KMS-11 (cell line): ENCODE measurements at regions not wholly inside any gene's neighbourhood (a gene's known extent, or its start where the extent isn't known, plus 50 kb on each side); places are given as distances from the start of the nearest gene placed in this dataset.

Experiments used
- H2AFZ ChIP-seq: fragments of 200-600 bp; sonication (generic); 2 replicates; pipeline ENCODE4 v1.6.1; 2016; ENCODE audit warnings: antibody characterized with exemption, mixed run types, low read depth
- H3K27ac ChIP-seq: fragments of 200-600 bp; sonication (generic); 2 replicates; pipeline ENCODE4 v1.6.1; 2016; ENCODE audit warnings: mild to moderate bottlenecking, mixed run types
- H3K27me3 ChIP-seq: fragments of 200-600 bp; sonication (generic); 2 replicates; pipeline ENCODE4 v1.6.1; 2017; ENCODE audit warnings: mild to moderate bottlenecking, low read depth, mixed run types, moderate library complexity; ENCODE audit not compliant: insufficient read depth
- H3K36me3 ChIP-seq: fragments of 200-600 bp; sonication (generic); 2 replicates; pipeline ENCODE4 v1.6.1; 2017; ENCODE audit warnings: mild to moderate bottlenecking, mixed run types; ENCODE audit not compliant: insufficient read depth
- H3K4me1 ChIP-seq: fragments of 200-600 bp; sonication (generic); 2 replicates; pipeline ENCODE4 v1.6.1; 2016; ENCODE audit warnings: mild to moderate bottlenecking, low read depth, mixed run types; ENCODE audit not compliant: poor library complexity, severe bottlenecking
- H3K4me2 ChIP-seq: fragments of 200-600 bp; sonication (generic); 2 replicates; pipeline ENCODE4 v1.7.0; 2016; ENCODE audit warnings: mild to moderate bottlenecking, mixed run types
- H3K4me3 ChIP-seq: fragments of 200-600 bp; sonication (generic); IDR thresholded peaks from 2 replicates; pipeline ENCODE4 v1.6.1; 2017; ENCODE audit warnings: low read depth, low read length, mixed read lengths; ENCODE audit not compliant: insufficient read depth
- H3K79me2 ChIP-seq: fragments of 200-600 bp; sonication (generic); 2 replicates; pipeline ENCODE4 v1.6.1; 2016; ENCODE audit warnings: low read depth, mixed run types; ENCODE audit not compliant: insufficient read depth
- H3K9ac ChIP-seq: fragments of 200-600 bp; sonication (generic); 2 replicates; pipeline ENCODE4 v1.6.1; 2016; ENCODE audit warnings: mild to moderate bottlenecking, mixed run types
- H4K20me1 ChIP-seq: fragments of 200-600 bp; sonication (generic); 2 replicates; pipeline ENCODE4 v1.6.1; 2016; ENCODE audit warnings: mild to moderate bottlenecking, mixed run types; ENCODE audit not compliant: insufficient read depth
- TF ChIP-seq, protein P1 (sequence below): fragments of 200-600 bp; sonication (generic); conservative IDR thresholded peaks from 2 replicates; pipeline ENCODE4 v1.6.1; 2017; ENCODE audit warnings: low read depth, mild to moderate bottlenecking, antibody characterized with exemption, low read length, moderate library complexity, mixed read lengths

DNA sequence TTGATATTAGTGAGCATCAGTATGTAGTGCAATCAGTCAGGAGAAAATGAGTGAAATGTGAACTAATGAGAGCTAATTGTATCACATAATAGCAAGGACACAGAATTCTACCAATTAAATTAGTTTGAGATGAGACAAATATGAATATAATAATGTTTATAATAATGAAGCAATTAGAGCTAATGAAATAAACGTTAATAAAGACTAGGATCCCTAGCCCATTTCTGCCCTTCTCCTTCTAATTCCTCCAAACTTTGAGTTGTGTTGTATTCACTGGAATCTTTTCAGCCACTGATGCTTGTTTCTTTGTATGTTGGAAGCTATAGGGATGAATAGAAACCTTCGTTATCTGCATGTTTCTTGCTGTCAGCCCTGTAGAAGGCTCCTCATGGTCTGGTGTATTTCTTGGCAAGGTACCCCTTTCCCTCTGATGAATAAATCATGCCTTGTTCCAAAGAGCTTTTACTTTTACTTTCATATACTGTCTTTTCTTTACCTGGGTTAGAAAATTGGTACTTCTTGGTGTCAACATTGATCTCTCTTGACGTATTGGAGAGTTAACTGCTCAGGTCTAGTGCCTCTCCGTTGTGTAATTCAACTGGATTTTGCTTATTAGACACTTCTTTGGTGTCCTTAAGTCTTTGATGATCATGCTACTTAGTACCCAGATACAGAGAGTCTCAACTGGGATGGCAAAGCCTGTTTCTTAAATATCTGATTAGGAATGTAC is 154.8 kb downstream of the PTCSC3 start:
- H2AFZ ChIP-seq, result no peak overlapping the region; the same call in 1 of the 2 replicates
- no peak overlapping the region for H3K27ac ChIP-seq
- H4K20me1 ChIP-seq, result no peaks in the 10 kb centered on the region
- peak overlapping the region; percentile 27 for H3K4me2 ChIP-seq
- no peaks in the 10 kb centered on the region for H3K36me3 ChIP-seq
- no peak overlapping the region for H3K4me3 ChIP-seq
- TF ChIP-seq, protein P1, sequence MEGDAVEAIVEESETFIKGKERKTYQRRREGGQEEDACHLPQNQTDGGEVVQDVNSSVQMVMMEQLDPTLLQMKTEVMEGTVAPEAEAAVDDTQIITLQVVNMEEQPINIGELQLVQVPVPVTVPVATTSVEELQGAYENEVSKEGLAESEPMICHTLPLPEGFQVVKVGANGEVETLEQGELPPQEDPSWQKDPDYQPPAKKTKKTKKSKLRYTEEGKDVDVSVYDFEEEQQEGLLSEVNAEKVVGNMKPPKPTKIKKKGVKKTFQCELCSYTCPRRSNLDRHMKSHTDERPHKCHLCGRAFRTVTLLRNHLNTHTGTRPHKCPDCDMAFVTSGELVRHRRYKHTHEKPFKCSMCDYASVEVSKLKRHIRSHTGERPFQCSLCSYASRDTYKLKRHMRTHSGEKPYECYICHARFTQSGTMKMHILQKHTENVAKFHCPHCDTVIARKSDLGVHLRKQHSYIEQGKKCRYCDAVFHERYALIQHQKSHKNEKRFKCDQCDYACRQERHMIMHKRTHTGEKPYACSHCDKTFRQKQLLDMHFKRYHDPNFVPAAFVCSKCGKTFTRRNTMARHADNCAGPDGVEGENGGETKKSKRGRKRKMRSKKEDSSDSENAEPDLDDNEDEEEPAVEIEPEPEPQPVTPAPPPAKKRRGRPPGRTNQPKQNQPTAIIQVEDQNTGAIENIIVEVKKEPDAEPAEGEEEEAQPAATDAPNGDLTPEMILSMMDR, result no peak
- H3K4me1 ChIP-seq, result peaks cover 24% of the 10 kb centered on the region
- no peaks in the 10 kb centered on the region for H3K79me2 ChIP-seq
- no peak overlapping the region for H3K9ac ChIP-seq
- no peaks in the 10 kb centered on the region for H3K27me3 ChIP-seq

DNA sequence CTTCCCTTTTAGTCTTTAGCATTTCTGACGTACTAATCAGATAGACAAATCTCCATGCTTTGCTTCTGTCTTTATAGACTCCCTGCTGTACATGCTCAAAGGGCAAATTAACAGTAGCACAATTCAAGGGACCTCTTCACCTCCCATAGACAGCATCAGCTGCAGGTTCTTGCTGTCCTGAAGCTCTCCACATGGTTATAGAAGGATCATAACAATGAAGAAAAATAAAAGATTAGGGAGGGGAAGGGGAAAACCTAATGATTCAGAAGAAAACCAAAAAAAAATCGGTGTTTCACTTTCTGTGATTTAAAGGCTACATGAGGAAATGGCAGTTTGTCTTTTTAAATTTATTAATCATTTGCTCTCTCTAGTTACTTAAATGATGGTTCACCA is 155.5 kb downstream of the PTCSC3 start:
- H3K27me3 ChIP-seq, result no peaks in the 10 kb centered on the region
- no peak overlapping the region for H3K4me3 ChIP-seq
- H3K9ac ChIP-seq, result no peak overlapping the region
- peaks cover 24% of the 10 kb centered on the region for H3K4me1 ChIP-seq
- H3K27ac ChIP-seq, result no peak overlapping the region
- TF ChIP-seq, protein P1, result no peak
- H3K4me2 ChIP-seq, result peak overlapping the region; percentile 27
- no peak overlapping the region for H2AFZ ChIP-seq
- no peaks in the 10 kb centered on the region for H4K20me1 ChIP-seq
- no peaks in the 10 kb centered on the region for H3K79me2 ChIP-seq
- H3K36me3 ChIP-seq, result no peaks in the 10 kb centered on the region

DNA sequence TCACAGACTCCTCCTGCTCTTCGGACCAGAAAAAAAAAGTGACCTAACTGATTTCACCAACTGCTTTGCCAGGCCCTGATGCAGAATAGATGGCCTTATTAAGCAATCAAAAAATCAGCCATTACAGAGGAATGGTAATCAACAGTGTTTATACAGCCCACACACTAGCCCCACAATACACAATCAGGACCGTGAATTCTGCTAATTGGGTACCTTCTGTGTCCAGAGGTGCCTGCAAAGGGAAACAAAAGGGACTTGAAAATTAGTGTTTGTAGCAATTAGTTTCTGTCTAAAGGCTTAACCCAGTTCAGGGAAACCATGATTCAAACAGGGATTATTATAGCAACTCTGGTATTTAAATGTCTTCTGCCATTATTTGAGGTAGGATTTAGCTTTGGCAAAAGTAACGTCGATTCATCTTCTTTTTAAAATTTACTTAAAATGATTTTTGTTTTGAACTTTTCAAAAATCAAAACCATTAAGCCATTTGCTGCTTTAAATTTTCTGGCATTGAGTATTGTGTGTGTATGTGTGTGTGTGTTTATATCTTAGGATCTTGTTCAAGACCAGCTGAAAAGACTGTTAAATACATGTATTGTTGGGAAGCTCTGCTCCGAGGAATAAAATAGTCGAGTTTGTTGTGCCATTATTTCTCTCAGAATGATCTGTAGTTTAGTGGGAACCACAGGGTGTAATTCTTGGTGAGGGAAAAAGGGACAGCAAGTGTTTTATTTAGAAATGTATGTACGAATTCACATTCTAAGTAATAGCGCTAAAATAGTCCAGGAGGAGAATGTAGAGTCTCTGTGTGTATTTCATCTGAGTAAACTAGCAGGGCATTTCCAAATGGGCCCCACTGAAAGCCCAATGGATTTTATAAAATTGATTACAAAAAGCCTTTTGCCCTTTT is 156.1 kb downstream of the PTCSC3 start:
- no peaks in the 10 kb centered on the region for H3K27me3 ChIP-seq
- H2AFZ ChIP-seq, result no peak overlapping the region
- peaks cover 24% of the 10 kb centered on the region for H3K4me1 ChIP-seq
- no peaks in the 10 kb centered on the region for H3K79me2 ChIP-seq
- no peaks in the 10 kb centered on the region for H3K36me3 ChIP-seq
- H3K4me3 ChIP-seq, result no peak overlapping the region
- H4K20me1 ChIP-seq, result no peaks in the 10 kb centered on the region
- no peak overlapping the region for H3K4me2 ChIP-seq
- H3K27ac ChIP-seq, result no peak overlapping the region
- H3K9ac ChIP-seq, result no peak overlapping the region
- TF ChIP-seq, protein P1, result no peak

DNA sequence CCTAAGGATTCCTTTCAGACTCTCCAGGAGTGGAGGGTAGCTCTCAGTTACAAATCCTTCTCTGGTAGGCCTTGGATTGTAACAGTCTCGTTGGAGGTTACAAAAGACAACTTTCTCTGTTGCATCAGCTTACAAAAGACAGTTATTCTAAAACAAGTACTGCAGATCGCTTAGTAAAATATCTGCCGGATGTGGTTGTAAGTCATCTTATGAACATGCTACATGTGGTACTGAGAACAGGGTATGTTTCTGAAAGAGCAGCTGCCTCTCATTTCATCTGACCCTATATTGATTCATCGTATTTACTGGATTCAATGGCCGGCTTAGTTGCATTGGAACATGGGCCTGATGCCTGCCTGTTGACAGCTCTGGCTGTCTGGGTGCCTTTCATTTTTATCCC is 157.4 kb downstream of the PTCSC3 start:
- TF ChIP-seq, protein P1, result no peak
- Histone ChIP-seq H3K27ac (no peak overlapping the region), H2AFZ (no peak overlapping the region), H3K4me1 (peaks cover 24% of the 10 kb centered on the region), H4K20me1 (no peaks in the 10 kb centered on the region), H3K36me3 (no peaks in the 10 kb centered on the region), H3K4me3 (no peak overlapping the region), H3K79me2 (no peaks in the 10 kb centered on the region), H3K9ac (no peak overlapping the region), H3K4me2 (no peak overlapping the region), H3K27me3 (no peaks in the 10 kb centered on the region)
